Caco-2 (cell line): ENCODE measurements at regions not wholly inside any gene's neighbourhood (a gene's known extent, or its start where the extent isn't known, plus 50 kb on each side); places are given as distances from the start of the nearest gene placed in this dataset.

Source experiments
- BruUV-seq: library from RNA; stranded (reverse); fragments of 400-500 nt; replicated peaks from 2 replicates; lab custom pipeline; 2021; lab: Mats Ljungman, UMichigan
- CTCF ChIA-PET: fragments of 300-600 bp; sonication (Branson Sonifier 250); formaldehyde crosslinking; loops from one replicate; lab custom pipeline; 2022; ENCODE audit warnings: antibody characterized with exemption; lab: Charles Lee
- POLR2A ChIA-PET: fragments of 300-600 bp; sonication (Branson Sonifier 250); formaldehyde crosslinking; loops from one replicate; lab custom pipeline; 2022; ENCODE audit warnings: antibody characterized with exemption; lab: Charles Lee
- DNase-seq, 2 experiments: peaks; one replicate each; pipeline versions ENCODE4 v3.0.0 to v3.0.0-alpha.2; 2020 to 2022
- H3K27me3 ChIP-seq: replicated peaks from 2 replicates; pipeline ENCODE4 v1.6.0; 2011; ENCODE audit warnings: low read length; ENCODE audit not compliant: control insufficient read depth, insufficient read depth
- H3K36me3 ChIP-seq: 2 replicates; pipeline ENCODE4 v1.5.1; 2011; ENCODE audit warnings: low read length; ENCODE audit not compliant: control insufficient read depth, insufficient read depth
- H3K4me1 ChIP-seq: fragments of 250-450 bp; sonication (Bioruptor Pico); 2 replicates; pipeline ENCODE4 v1.5.1; 2020; ENCODE audit warnings: mild to moderate bottlenecking
- H3K4me3 ChIP-seq: 2 replicates; pipeline ENCODE4 v1.5.1; 2011; ENCODE audit warnings: low read depth, mild to moderate bottlenecking, control low read depth, low read length
- H3K9me3 ChIP-seq: fragments of 250-450 bp; sonication (Bioruptor Pico); 2 replicates; pipeline ENCODE4 v1.5.1; 2020; ENCODE audit warnings: mild to moderate bottlenecking, moderate library complexity
- H3K27ac Mint-ChIP-seq: one replicate; pipeline ENCODE4 v1.8.0; 2022; ENCODE audit warnings: mixed read lengths; ENCODE audit not compliant: unreplicated experiment
- H3K27me3 Mint-ChIP-seq: one replicate; pipeline ENCODE4 v1.8.0; 2022; ENCODE audit warnings: mixed read lengths; ENCODE audit not compliant: insufficient read depth, unreplicated experiment
- H3K36me3 Mint-ChIP-seq: one replicate; pipeline ENCODE4 v1.8.0; 2022; ENCODE audit warnings: mild to moderate bottlenecking, mixed read lengths; ENCODE audit not compliant: insufficient read depth, unreplicated experiment
- H3K4me1 Mint-ChIP-seq: one replicate; pipeline ENCODE4 v1.8.0; 2022; ENCODE audit warnings: low read depth, mixed read lengths; ENCODE audit not compliant: unreplicated experiment
- H3K4me3 Mint-ChIP-seq: one replicate; pipeline ENCODE4 v1.8.0; 2022; ENCODE audit warnings: mild to moderate bottlenecking, moderate library complexity, mixed read lengths; ENCODE audit not compliant: unreplicated experiment
- H3K9me3 Mint-ChIP-seq: one replicate; pipeline ENCODE4 v1.8.0; 2022; ENCODE audit warnings: mixed read lengths; ENCODE audit not compliant: unreplicated experiment
- CTCF ChIP-seq, 2 experiments: fragments of 200-600 bp in 1 of 2; IDR thresholded peaks; 1 replicate in 1 of 2; 2 replicates in 1 of 2; pipeline versions ENCODE4 v1.5.1 to v1.8.0; 2011 to 2022; ENCODE audit warnings: antibody characterized with exemption in 1 of 2, control low read depth in 1 of 2, inconsistent platforms in 1 of 2, low read depth in 1 of 2, low read length in 1 of 2, mild to moderate bottlenecking in 1 of 2, moderate library complexity in 1 of 2; ENCODE audit not compliant: insufficient read depth in 1 of 2, severe bottlenecking in 1 of 2, unreplicated experiment in 1 of 2
- intact Hi-C: fragments of 100-400 bp; cut with micrococcal nuclease; formaldehyde crosslinking; loops from one replicate; pipeline ENCODE4 v1.10.0; 2022; ENCODE audit not compliant: unreplicated experiment

GRCh38 chr6:125544819-125545218 lies 204.6 kb upstream of the HEY2 start:
- TF ChIP-seq CTCF (IDR thresholded peaks at IDR 0.05; ENCODE audit: insufficient read depth in 1 of 2, low read depth in 1 of 2, low read length in 1 of 2, severe bottlenecking in 1 of 2, unreplicated experiment in 1 of 2), result no peak
- Mint-ChIP-seq H3K4me3 (no peak overlapping the region), H3K9me3 (no peaks in the 10 kb centered on the region), H3K27me3 (peaks cover 12% of the 10 kb centered on the region), H3K4me1 (no peaks in the 10 kb centered on the region), H3K27ac (no peak overlapping the region), H3K36me3 (no peaks in the 10 kb centered on the region)
- Histone ChIP-seq H3K4me1 (no peaks in the 10 kb centered on the region), H3K4me3 (no peak overlapping the region), H3K36me3 (no peaks in the 10 kb centered on the region), H3K27me3 (no peaks in the 10 kb centered on the region), H3K9me3 (no peaks in the 10 kb centered on the region)
- CTCF ChIA-PET, result no interaction called here
- no peak for DNase-seq
- no TSS peak for BruUV-seq
- intact Hi-C loops, result no loop called here
- POLR2A ChIA-PET, result no interaction called here

- Mint-ChIP-seq H3K4me1 (no peaks in the 10 kb centered on the region), H3K4me3 (no peak overlapping the region), H3K36me3 (no peaks in the 10 kb centered on the region), H3K9me3 (no peaks in the 10 kb centered on the region), H3K27me3 (peaks cover 8% of the 10 kb centered on the region), H3K27ac (no peak overlapping the region)
- intact Hi-C loops, result no loop called here
- no peaks in the 10 kb centered on the region for H3K9me3 ChIP-seq
- no peak for DNase-seq
- TF ChIP-seq CTCF (IDR thresholded peaks at IDR 0.05; ENCODE audit: insufficient read depth in 1 of 2, low read depth in 1 of 2, low read length in 1 of 2, severe bottlenecking in 1 of 2, unreplicated experiment in 1 of 2), result no peak
- POLR2A ChIA-PET, result no interaction called here
- no peaks in the 10 kb centered on the region for H3K4me1 ChIP-seq
- no peaks in the 10 kb centered on the region for H3K36me3 ChIP-seq
- BruUV-seq, result no TSS peak
- no peak overlapping the region for H3K4me3 ChIP-seq
- H3K27me3 ChIP-seq, result no peaks in the 10 kb centered on the region; the same call in 1 of the 2 replicates
- CTCF ChIA-PET, result no interaction called here
Observed at GRCh38 chr6:125546841-125547251, 202.6 kb upstream of the HEY2 start.

- Mint-ChIP-seq H3K9me3 (no peaks in the 10 kb centered on the region), H3K4me1 (no peaks in the 10 kb centered on the region), H3K27me3 (peaks cover 8% of the 10 kb centered on the region), H3K36me3 (no peaks in the 10 kb centered on the region), H3K4me3 (no peak overlapping the region), H3K27ac (no peak overlapping the region)
- CTCF ChIA-PET, result no interaction called here
- no peak for DNase-seq
- POLR2A ChIA-PET, result no interaction called here
- H3K4me1 ChIP-seq, result no peaks in the 10 kb centered on the region
- H3K36me3 ChIP-seq, result no peaks in the 10 kb centered on the region
- no peak overlapping the region for H3K4me3 ChIP-seq
- H3K27me3 ChIP-seq, result no peaks in the 10 kb centered on the region; the same call in 1 of the 2 replicates
- H3K9me3 ChIP-seq, result no peaks in the 10 kb centered on the region
- no TSS peak for BruUV-seq
- intact Hi-C loops, result no loop called here
- no peak for TF ChIP-seq CTCF (IDR thresholded peaks at IDR 0.05; ENCODE audit: insufficient read depth in 1 of 2, low read depth in 1 of 2, low read length in 1 of 2, severe bottlenecking in 1 of 2, unreplicated experiment in 1 of 2)
Observed at GRCh38 chr6:125547381-125547780, 202.1 kb upstream of the HEY2 start.
